MCF 10A (cell line): ENCODE measurements at regions not wholly inside any gene's neighbourhood (a gene's known extent, or its start where the extent isn't known, plus 50 kb on each side); places are given as distances from the start of the nearest gene placed in this dataset.

ENCODE experiments used
- BruUV-seq: library from RNA; stranded (reverse); fragments of 400-500 nt; replicated peaks from 2 replicates; lab custom pipeline; 2021; lab: Mats Ljungman, UMichigan
- CTCF ChIA-PET: fragments of 300-600 bp; sonication (Branson Sonifier 250); formaldehyde crosslinking; extraction: SDS; loops from one replicate; lab custom pipeline; 2021; ENCODE audit warnings: antibody characterized with exemption, inconsistent platforms; lab: Yijun Ruan, JAX
- POLR2A ChIA-PET: fragments of 300-600, 350-650 bp; sonication (Branson Sonifier 250); formaldehyde crosslinking; extraction: SDS; loops from one replicate; lab custom pipeline; 2020; ENCODE audit warnings: antibody characterized with exemption, inconsistent platforms; lab: Yijun Ruan, JAX
- DNase-seq: peaks from one replicate; pipeline ENCODE4 v3.0.0-alpha.2; 2018; ENCODE audit not compliant: unreplicated experiment
- H3K27ac Mint-ChIP-seq: one replicate; pipeline ENCODE4 v1.8.0; 2022; ENCODE audit warnings: mild to moderate bottlenecking, low read depth, mixed read lengths; ENCODE audit not compliant: unreplicated experiment
- H3K27me3 Mint-ChIP-seq: one replicate; pipeline ENCODE4 v1.8.0; 2022; ENCODE audit warnings: mixed read lengths; ENCODE audit not compliant: insufficient read depth, unreplicated experiment
- H3K36me3 Mint-ChIP-seq: one replicate; pipeline ENCODE4 v1.8.0; 2022; ENCODE audit warnings: mild to moderate bottlenecking, moderate library complexity, mixed read lengths; ENCODE audit not compliant: insufficient read depth, unreplicated experiment
- H3K4me1 Mint-ChIP-seq: one replicate; pipeline ENCODE4 v1.8.0; 2022; ENCODE audit warnings: mixed read lengths; ENCODE audit not compliant: insufficient read depth, unreplicated experiment
- H3K4me3 Mint-ChIP-seq: one replicate; pipeline ENCODE4 v1.8.0; 2022; ENCODE audit warnings: mild to moderate bottlenecking, moderate library complexity, mixed read lengths; ENCODE audit not compliant: unreplicated experiment
- H3K9me3 Mint-ChIP-seq: one replicate; pipeline ENCODE4 v1.8.0; 2022; ENCODE audit warnings: mixed read lengths; ENCODE audit not compliant: unreplicated experiment
- CTCF ChIP-seq: fragments of 200-600 bp; IDR thresholded peaks from one replicate; pipeline ENCODE4 v1.8.0; 2022; ENCODE audit warnings: antibody characterized with exemption, mild to moderate bottlenecking; ENCODE audit not compliant: unreplicated experiment
- intact Hi-C: fragments of 100-400 bp; cut with micrococcal nuclease; formaldehyde crosslinking; loops from 2 replicates; pipeline ENCODE4 v1.14.1; 2022

GRCh38 chr16:74165566-74166080 is 131.0 kb upstream of the PSMD7 start:
- no peak for DNase-seq
- no peak overlapping the region for H3K27ac Mint-ChIP-seq
- no TSS peak for BruUV-seq
- H3K36me3 Mint-ChIP-seq: no peaks in the 10 kb centered on the region
- TF ChIP-seq CTCF: no peak
- CTCF ChIA-PET: no interaction called here
- intact Hi-C loops: no loop called here
- H3K4me1 Mint-ChIP-seq: no peaks in the 10 kb centered on the region
- peaks cover 7% of the 10 kb centered on the region for H3K9me3 Mint-ChIP-seq
- POLR2A ChIA-PET: no interaction called here
- no peak overlapping the region for H3K4me3 Mint-ChIP-seq
- H3K27me3 Mint-ChIP-seq: peaks cover 26% of the 10 kb centered on the region

- POLR2A ChIA-PET: no interaction called here
These were observed 135.9 kb upstream of the PSMD7 start for GRCh38 chr16:74160759-74161158.

GRCh38 chr16:74153773-74154172 is 142.8 kb upstream of the PSMD7 start:
- H3K27me3 Mint-ChIP-seq: peaks cover 15% of the 10 kb centered on the region
- H3K9me3 Mint-ChIP-seq: peaks cover 13% of the 10 kb centered on the region
- no peak for TF ChIP-seq CTCF
- DNase-seq: no peak
- no peaks in the 10 kb centered on the region for H3K36me3 Mint-ChIP-seq
- CTCF ChIA-PET: interaction anchor here (0.6 kb wide), 1 partner anchor 122 kb away, joined by 3 read pairs; no protein-coding TSS in a partner anchor
- no peaks in the 10 kb centered on the region for H3K4me1 Mint-ChIP-seq
- no TSS peak for BruUV-seq
- H3K27ac Mint-ChIP-seq: no peak overlapping the region
- no peak overlapping the region for H3K4me3 Mint-ChIP-seq
- intact Hi-C loops: no loop called here
- POLR2A ChIA-PET: no interaction called here

More at GRCh38 chr16:74160759-74161158, 135.9 kb upstream of the PSMD7 start:
- BruUV-seq: no TSS peak
- DNase-seq: no peak
- Mint-ChIP-seq H3K27me3 (peaks cover 25% of the 10 kb centered on the region), H3K9me3 (peaks cover 8% of the 10 kb centered on the region), H3K27ac (no peak overlapping the region), H3K4me3 (no peak overlapping the region), H3K4me1 (no peaks in the 10 kb centered on the region), H3K36me3 (no peaks in the 10 kb centered on the region)
- CTCF ChIA-PET: interaction anchor here (0.7 kb wide), 1 partner anchor 20 kb away, joined by 3 read pairs; no protein-coding TSS in a partner anchor
- intact Hi-C loops: no loop called here
- TF ChIP-seq CTCF: no peak

GRCh38 chr16:74146643-74147042 is 150.0 kb upstream of the PSMD7 start:
- ChIA-PET CTCF (interaction anchor here (0.6 kb wide), 1 partner anchor 1132 kb away, joined by 3 read pairs; no protein-coding TSS in a partner anchor), POLR2A (no interaction called here)
- BruUV-seq: no TSS peak
- Mint-ChIP-seq H3K9me3 (peaks cover 4% of the 10 kb centered on the region), H3K36me3 (no peaks in the 10 kb centered on the region), H3K4me1 (no peaks in the 10 kb centered on the region), H3K27ac (no peak overlapping the region), H3K27me3 (peaks cover 43% of the 10 kb centered on the region), H3K4me3 (no peak overlapping the region)
- intact Hi-C loops: no loop called here
- no peak for DNase-seq
- TF ChIP-seq CTCF: no peak
